Muscle of arm (tissue), 1 donor: ENCODE measurements at regions not wholly inside any gene's neighbourhood (a gene's known extent, or its start where the extent isn't known, plus 50 kb on each side); places are given as distances from the start of the nearest gene placed in this dataset.
"Not testable (repeated sequence)": the region's sequence is repeated elsewhere in the genome, so short reads cannot be mapped to it uniquely, and the experiment has no call there.

Experiments used
- DNase-seq: peaks from one replicate; pipeline ENCODE4 v3.0.0-alpha.2; 2013

GRCh38 chr20:57973886-57974285 is 254.6 kb downstream of the ANKRD60 start:
- DNase-seq = no peak

GRCh38 chr20:57971583-57971982 is 256.9 kb downstream of the ANKRD60 start:
- not testable (repeated sequence) for DNase-seq

- no peak for DNase-seq
Observed at GRCh38 chr20:57970856-57971255, 257.6 kb downstream of the ANKRD60 start.

DNA sequence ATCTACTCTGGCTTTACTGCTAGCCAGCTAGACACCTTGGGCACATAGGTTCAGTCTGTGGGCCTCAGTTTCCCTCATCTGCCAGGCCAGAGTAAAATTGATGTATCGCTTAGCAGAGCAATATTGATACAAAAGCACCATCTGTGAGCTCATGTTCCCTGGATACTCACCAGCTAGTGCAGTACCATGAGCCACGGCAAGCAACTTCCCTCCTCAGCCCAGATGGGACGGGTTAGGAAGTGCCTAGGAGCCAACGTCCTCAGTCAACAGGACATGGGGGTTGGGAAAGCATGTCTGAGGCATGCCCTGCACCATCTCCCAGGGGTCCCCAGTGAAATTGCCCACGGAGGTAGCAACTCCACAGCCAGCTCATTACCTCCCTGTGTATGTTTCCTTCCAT is 258.3 kb downstream of the ANKRD60 start:
- no peak for DNase-seq

DNA sequence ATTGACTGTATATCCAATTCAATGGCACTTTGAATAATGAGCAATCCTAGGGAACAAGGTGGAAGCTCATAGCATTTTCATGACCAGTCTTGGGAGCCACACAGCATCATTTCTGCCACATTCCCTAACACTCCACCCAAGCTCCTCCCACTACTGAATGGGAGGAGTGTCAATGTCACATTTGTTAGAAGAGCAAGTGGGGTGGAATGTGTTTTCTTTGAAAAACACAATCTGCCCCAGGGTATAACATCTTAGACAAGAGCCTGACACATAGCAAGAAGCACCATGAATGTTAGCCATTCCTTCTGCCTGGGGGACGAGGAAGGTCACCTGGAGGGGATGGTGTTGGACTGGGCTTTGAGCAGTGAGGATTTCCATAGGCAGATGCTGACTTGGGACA is 258.3 kb upstream of the PMEPA1 start:
- DNase-seq = no peak

GRCh38 chr20:57967364-57967763 is 257.5 kb upstream of the PMEPA1 start:
- no peak for DNase-seq

GRCh38 chr20:57966620-57967019 is 256.8 kb upstream of the PMEPA1 start:
- no peak for DNase-seq

DNA sequence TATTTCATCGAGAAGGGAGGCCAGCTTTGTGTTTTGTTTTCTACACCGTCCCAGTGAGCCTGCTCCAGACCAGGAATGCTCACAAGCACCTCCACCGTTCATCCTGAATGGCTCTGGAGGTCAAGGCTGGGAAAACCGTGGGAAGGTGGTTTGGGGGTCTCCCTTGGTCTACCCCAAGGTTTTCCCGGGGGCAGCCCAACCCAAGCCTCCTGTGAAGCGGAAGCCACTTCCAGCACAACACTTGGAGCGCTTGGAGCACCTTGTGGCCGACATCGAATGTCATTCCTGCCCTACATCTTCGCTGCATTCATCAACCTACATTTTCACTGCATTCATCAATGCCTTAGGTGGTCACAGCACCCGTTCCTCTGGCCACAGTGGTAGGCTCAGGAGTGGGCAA is 255.6 kb upstream of the PMEPA1 start:
- no peak for DNase-seq

DNA sequence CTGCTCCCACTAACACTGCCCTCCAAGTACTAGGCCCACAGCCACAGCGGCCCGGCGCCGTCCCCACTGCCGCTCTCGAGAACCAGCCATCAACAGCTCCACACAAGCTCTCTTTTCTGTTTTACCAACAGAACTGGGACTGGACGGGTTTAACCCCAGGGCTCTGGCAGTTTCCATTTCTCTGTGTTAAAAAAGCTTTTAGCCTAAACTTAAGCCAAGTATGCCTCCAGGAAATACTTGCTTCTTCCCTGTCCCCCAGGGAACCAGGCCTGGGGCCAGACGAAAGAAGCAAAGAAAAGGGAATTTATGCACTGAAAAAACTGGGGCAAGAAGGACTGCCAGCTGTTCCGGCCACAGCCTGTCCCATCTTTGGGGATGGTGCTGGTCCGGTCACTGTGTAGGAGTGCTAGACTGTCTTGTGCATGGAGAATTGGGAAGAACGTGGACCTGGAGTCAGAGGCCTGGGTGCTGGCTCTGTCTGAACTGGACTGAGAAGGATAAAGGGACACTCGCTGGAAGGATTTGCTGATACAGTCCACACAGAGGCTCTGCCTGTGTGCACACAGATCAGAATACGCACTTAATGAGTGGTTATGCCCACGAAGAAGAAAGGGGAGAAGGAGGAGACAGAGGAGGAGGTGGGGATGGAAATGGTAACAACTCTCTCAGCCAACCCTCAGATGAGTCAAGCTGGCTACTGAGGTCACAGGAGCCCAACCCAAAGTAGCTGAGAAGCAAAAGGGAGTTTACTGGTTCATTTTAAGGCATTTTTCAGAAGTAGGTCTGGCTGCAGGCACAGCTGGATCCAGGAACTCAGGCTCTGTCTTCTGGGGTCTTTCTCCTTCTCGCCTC is 254.4 kb upstream of the PMEPA1 start:
- DNase-seq = no peak

DNA sequence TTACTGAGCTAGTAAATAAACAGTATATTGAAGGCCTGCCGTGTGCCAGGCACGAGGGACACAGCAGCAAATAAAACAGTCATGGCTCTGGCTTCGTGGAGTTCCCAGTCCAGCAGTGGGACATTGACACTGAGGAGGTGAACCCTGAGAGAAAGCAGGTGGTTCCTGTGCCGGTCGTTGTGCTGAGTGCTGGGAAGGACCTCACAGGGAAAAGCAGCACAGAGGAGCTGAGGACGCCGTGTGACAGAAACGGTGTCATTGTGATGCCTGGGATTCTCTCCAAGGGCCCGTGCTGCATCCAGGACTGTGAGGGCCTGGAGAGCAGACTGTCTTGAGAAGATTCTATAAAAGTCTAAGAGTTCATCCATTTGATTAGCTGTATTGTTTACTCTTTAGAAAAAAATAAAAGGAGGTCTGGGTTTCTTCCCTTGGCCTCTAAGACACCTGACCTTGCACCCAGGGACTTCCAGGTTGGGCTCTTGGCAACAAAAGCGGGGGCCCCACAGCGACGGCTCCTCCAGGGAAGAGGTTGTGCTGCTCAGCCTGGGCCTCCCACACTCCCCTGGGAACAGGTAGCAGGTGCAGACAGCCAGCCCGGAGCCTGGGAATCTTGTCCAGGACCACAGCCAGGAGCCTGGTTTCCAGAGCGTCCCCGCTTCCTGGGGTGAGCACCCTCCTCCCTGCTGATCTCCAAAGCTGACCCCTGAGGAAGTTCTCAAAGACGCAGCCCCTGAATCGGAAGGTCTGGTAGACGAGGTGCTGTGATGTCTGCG is 251.2 kb upstream of the PMEPA1 start:
- DNase-seq = no peak

GRCh38 chr20:57959589-57959988 is 249.8 kb upstream of the PMEPA1 start:
- DNase-seq = no peak

DNA sequence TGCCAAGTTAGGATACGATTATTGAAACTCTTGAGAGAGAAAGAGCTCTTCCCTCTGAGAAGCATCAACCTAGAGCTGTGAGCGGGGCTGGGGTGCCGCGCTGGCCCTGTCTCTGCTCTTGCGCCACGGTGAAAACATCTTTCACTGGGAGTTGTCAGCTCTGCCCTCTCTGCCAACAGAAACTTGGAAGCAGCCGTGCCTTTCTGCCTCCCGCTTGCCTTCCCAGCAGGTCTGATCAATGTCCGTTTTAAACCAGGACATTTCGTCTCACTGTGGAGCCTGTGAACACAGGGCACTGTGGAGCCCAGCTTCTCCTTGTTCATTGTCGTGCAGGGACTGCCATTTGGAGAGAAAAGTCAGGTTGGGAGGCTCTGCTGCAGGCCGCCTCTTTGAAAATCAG is 249.2 kb upstream of the PMEPA1 start:
- DNase-seq = no peak

- DNase-seq = no peak
Observed at GRCh38 chr20:57958050-57958420, 248.2 kb upstream of the PMEPA1 start.

DNA sequence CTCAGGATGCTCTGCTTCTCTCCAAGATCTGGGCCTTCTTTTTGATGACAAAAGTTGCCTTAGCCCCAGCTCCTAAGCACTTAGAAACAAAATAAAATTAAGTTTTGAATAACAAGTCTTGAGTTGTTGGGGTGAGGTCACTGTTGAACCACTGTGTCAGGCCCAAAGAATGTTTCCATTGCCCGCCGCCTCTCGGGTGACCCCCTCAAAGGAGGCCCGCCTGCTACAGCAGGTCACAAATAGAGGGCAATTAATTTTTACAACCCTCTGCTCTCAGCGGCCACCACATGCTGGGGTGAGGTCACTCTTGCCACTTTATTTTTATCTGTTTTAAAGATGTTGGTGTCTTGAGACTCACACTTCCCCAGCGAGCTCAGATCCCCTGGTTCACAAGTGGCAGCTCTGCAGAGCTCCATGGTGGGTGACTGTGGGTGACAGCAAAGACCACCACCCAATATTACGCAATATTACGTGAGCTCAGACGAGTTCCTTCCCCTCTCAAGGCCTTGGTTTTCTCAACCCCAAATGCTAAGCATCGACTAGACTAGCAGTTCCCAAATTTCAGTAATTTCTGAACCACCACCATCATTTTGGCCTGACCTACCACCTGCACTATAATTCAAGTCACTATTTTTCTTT is 247.7 kb upstream of the PMEPA1 start:
- DNase-seq = no peak

GRCh38 chr20:57953638-57954037 is 243.8 kb upstream of the PMEPA1 start:
- DNase-seq = no peak

GRCh38 chr20:57952136-57952535 is 242.3 kb upstream of the PMEPA1 start:
- DNase-seq = no peak

- no peak for DNase-seq
Observed at GRCh38 chr20:57951549-57951948, 241.7 kb upstream of the PMEPA1 start.

DNA sequence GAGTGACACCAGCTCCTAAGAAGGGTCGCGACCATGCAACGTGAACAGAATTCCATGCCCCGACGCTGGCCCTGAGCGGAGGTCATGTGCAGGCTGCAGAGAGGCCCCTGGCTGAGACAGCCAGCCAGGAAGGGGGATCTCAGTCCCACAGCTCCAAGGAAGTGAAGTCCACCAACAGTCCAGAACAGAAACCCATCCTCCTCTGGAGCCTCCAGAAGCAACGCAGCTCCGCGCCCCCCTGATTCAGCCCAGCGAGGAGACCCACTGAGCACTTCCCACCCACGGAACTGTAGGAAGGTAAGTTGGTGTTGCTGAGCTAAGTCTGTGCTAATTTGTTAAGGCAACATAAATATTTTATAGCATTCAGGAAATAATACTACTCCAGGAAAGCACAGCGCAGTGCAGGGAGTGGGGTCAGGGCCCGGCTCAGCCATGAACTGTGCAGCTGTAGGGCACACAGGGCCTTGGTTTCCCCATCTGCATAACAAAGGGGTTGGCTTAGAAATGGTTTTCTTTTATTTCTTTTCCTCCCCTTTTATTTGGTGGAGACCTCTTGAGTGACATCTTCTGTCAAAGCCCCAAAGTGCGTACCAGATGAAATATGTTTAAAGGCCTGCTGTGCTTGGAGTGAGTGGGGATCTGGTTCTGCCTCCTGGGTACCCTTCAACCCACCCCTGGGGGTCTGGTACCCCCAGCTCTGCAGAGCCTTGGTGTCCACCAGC is 241.1 kb upstream of the PMEPA1 start:
- no peak for DNase-seq

GRCh38 chr20:57948180-57948955 is 238.6 kb upstream of the PMEPA1 start:
- no peak for DNase-seq

DNA sequence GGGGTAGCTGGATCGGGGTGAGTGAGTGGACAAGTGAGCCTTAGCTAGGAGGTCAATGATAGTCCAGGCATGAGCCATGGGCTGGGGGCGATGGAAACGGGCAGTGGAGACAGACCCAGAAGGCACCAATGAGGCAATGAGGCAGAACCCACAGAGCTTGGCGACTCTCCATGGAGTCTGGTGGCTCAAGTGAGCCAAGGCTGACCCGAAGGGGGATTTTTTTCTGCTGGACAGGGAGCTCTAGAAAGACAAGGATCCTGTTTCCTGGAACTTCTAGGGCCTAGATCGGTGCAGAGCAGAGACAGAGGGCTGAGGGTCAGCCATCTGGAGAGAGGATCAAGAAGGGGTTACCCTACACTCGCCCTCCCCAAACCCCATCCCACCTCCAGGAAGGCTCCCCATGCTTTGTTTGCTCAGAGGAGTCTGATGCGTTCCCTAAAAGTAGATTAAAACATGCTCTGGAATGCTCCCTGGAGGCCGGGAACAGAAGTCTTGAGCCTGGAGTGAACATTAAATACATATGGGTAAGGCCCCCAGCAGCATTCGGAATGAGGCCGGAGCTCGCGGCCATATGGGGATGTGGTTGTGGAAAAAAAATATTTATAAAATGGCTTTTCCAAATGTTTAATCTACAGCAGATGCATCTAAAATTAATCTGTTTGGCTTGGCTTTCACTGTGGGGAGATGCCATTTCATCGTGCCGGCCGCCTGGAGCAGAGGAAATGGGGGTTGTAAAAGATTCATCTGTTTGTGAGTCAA is 237.8 kb upstream of the PMEPA1 start:
- peak; percentile 79 for DNase-seq
